ENCODE measurements at regions not wholly inside any gene's neighbourhood (a gene's known extent, or its start where the extent isn't known, plus 50 kb on each side); places are given as distances from the start of the nearest gene placed in this dataset.
A peak's percentile ranks its signal among the peaks of the same experiment; 100 is the strongest.

GRCh38 chr6:166052837-166053236 is 114.8 kb downstream of the TBXT start (continued):
- 0 out of 2 replicates have a peak, but pooled peaks have one; percentile 33 for TF ChIP-seq ZNF518A (tag by site-specific recombination; conservative IDR thresholded peaks at IDR 0.05; ENCODE audit: low read depth)
- TF ChIP-seq ZNF529 (tag by site-specific recombination; IDR thresholded peaks at IDR 0.05; ENCODE audit: insufficient replicate concordance) = peak; percentile 64
- TF ChIP-seq GLIS2 (tag by site-specific recombination; IDR thresholded peaks at IDR 0.05) = no peak
- TF ChIP-seq, protein P1, sequence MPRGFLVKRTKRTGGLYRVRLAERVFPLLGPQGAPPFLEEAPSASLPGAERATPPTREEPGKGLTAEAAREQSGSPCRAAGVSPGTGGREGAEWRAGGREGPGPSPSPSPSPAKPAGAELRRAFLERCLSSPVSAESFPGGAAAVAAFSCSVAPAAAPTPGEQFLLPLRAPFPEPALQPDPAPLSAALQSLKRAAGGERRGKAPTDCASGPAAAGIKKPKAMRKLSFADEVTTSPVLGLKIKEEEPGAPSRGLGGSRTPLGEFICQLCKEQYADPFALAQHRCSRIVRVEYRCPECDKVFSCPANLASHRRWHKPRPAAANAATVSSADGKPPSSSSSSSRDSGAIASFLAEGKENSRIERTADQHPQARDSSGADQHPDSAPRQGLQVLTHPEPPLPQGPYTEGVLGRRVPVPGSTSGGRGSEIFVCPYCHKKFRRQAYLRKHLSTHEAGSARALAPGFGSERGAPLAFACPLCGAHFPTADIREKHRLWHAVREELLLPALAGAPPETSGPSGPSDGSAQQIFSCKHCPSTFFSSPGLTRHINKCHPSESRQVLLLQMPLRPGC (tag by site-specific recombination; IDR thresholded peaks at IDR 0.05) = no peak
- no peak for TF ChIP-seq BCL11A (tag by site-specific recombination; IDR thresholded peaks at IDR 0.05; ENCODE audit: low read depth)
- TF ChIP-seq ZNF18 (tag by site-specific recombination; IDR thresholded peaks at IDR 0.05) = no peak
- TF ChIP-seq ZNF354C (tag by site-specific recombination; IDR thresholded peaks at IDR 0.05; ENCODE audit: borderline replicate concordance, low read depth) = no peak
- no peak for TF ChIP-seq SP7 (tag by site-specific recombination; IDR thresholded peaks at IDR 0.05)
- TF ChIP-seq ZNF175 (tag by site-specific recombination; IDR thresholded peaks at IDR 0.05) = no peak
- TF ChIP-seq KLF7 (tag by site-specific recombination; IDR thresholded peaks at IDR 0.05; ENCODE audit: borderline replicate concordance) = no peak
- 0 out of 2 replicates have a peak, but pooled peaks have one; percentile 48 for TF ChIP-seq ZNF610 (tag by site-specific recombination; IDR thresholded peaks at IDR 0.05; ENCODE audit: borderline replicate concordance)
- TF ChIP-seq ZFP41 (tag by site-specific recombination; IDR thresholded peaks at IDR 0.05; ENCODE audit: borderline replicate concordance) = no peak
- TF ChIP-seq KLF10 (tag by site-specific recombination; IDR thresholded peaks at IDR 0.05) = no peak

GRCh38 chr6:166050559-166050958 is 117.1 kb downstream of the TBXT start:
- Histone ChIP-seq H3K36me3 (ENCODE audit: control insufficient read depth in 2 of 2, insufficient read depth in 1 of 2, low read length in 2 of 2) (no peaks in the 10 kb centered on the region), H3K4me3 (ENCODE audit: low read depth, low read length) (no peak overlapping the region), H3K9me3 (ENCODE audit: control insufficient read depth, insufficient read depth, low read depth, low read length) (no peaks in the 10 kb centered on the region), H3K4me1 (ENCODE audit: control insufficient read depth, insufficient read depth, low read length) (no peaks in the 10 kb centered on the region), H3K27ac (ENCODE audit: extremely low read depth, low read depth, low read length) (no peak overlapping the region)
- ChIA-PET CTCF (interaction anchor here (0.7 kb wide), 1 partner anchor 26 kb away, joined by 3 read pairs; no protein-coding TSS in a partner anchor), POLR2A (no interaction called here)
- no peak for TF ChIP-seq SCRT2 (tag by site-specific recombination; IDR thresholded peaks at IDR 0.05)
- no peak for TF ChIP-seq ZNF621 (tag by site-specific recombination; IDR thresholded peaks at IDR 0.05)
- TF ChIP-seq ZNF626 (tag by site-specific recombination; IDR thresholded peaks at IDR 0.05) = no peak
- no peak for TF ChIP-seq ZNF214 (tag by site-specific recombination; IDR thresholded peaks at IDR 0.05; ENCODE audit: borderline replicate concordance)
- TF ChIP-seq ZNF302 (tag by site-specific recombination; IDR thresholded peaks at IDR 0.05; ENCODE audit: low read depth) = no peak
- no peak for TF ChIP-seq ZNF112 (tag by site-specific recombination; IDR thresholded peaks at IDR 0.05)
- TF ChIP-seq ZNF843 (tag by site-specific recombination; IDR thresholded peaks at IDR 0.05) = no peak
- TF ChIP-seq ZIC2 (tag by site-specific recombination; IDR thresholded peaks at IDR 0.05) = no peak
- TF ChIP-seq, protein P2, sequence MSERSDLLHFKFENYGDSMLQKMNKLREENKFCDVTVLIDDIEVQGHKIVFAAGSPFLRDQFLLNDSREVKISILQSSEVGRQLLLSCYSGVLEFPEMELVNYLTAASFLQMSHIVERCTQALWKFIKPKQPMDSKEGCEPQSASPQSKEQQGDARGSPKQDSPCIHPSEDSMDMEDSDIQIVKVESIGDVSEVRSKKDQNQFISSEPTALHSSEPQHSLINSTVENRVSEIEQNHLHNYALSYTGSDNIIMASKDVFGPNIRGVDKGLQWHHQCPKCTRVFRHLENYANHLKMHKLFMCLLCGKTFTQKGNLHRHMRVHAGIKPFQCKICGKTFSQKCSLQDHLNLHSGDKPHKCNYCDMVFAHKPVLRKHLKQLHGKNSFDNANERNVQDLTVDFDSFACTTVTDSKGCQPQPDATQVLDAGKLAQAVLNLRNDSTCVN (tag by site-specific recombination; optimal IDR thresholded peaks at IDR 0.05) = no peak
- TF ChIP-seq ZNF837 (tag by site-specific recombination; IDR thresholded peaks at IDR 0.05) = no peak
- no peak for TF ChIP-seq PATZ1 (tag by site-specific recombination; IDR thresholded peaks at IDR 0.05)

Data from HEK293 (cell line).